ENCODE measurements at regions not wholly inside any gene's neighbourhood (a gene's known extent, or its start where the extent isn't known, plus 50 kb on each side); places are given as distances from the start of the nearest gene placed in this dataset.

DNA sequence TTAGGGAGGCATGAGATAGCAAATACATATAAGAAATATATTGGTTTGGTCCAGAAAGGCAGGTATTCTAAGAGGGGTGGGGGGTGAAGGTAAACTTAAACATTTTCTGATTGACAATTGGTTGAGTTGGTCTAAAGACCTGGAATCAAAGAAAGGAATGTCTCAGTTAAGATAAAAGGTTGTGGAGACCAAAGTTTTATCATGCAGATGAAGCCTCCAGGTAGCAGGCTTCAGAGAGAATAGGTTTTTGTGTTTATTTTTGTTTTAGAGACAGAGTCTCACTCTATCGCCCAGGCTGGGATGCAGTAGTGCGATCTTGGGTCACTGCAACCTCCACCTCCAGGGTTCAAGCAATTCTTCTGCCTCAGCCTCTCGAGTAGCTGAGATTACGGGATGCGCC is 80.5 kb downstream of the NPAP1 start:
- no peak for TF ChIP-seq CTCF (conservative IDR thresholded peaks at IDR 0.05; ENCODE audit: low read depth, low read length)
- no peak overlapping the region for H3K4me3 ChIP-seq (ENCODE audit: low read length)
- DNase-seq (ENCODE audit: low read depth), result no peak

DNA sequence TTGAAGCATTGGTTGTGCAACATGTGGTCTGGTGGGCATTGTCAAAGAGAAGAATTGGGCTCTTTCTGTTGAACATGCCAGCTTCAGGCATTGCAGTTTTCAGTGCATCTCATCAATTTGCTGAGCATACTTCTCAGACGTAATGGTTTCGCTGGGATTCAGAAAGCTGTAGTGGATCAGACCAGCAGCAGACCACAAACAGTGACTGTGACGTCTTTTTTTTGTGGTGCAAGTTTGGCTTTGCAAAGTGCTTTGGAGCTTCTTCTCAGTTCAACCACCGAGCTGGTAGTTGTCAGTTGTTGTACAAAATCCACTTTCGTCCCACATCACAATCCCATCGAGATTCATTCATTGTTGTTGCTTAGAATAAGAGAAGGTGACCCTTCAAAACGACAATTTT is 84.5 kb downstream of the NPAP1 start:
- DNase-seq (ENCODE audit: low read depth), result no peak
- TF ChIP-seq CTCF (conservative IDR thresholded peaks at IDR 0.05; ENCODE audit: low read depth, low read length), result no peak
- no peak overlapping the region for H3K4me3 ChIP-seq (ENCODE audit: low read length)

- TF ChIP-seq CTCF (conservative IDR thresholded peaks at IDR 0.05; ENCODE audit: low read depth, low read length), result peak; percentile 56
- no peak overlapping the region for H3K4me3 ChIP-seq (ENCODE audit: low read length)
- no peak for DNase-seq (ENCODE audit: low read depth)
Observed at GRCh38 chr15:24761704-24762302, 86.2 kb downstream of the NPAP1 start.

- no peak for TF ChIP-seq CTCF (conservative IDR thresholded peaks at IDR 0.05; ENCODE audit: low read depth, low read length)
- no peak overlapping the region for H3K4me3 ChIP-seq (ENCODE audit: low read length)
- DNase-seq (ENCODE audit: low read depth), result no peak
Observed at GRCh38 chr15:24763891-24764290, 88.3 kb downstream of the NPAP1 start.

GRCh38 chr15:24764375-24765171 is 89.0 kb downstream of the NPAP1 start:
- DNase-seq (ENCODE audit: low read depth), result no peak
- H3K4me3 ChIP-seq (ENCODE audit: low read length), result no peak overlapping the region
- TF ChIP-seq CTCF (conservative IDR thresholded peaks at IDR 0.05; ENCODE audit: low read depth, low read length), result no peak

GRCh38 chr15:24766511-24767133 is 91.0 kb downstream of the NPAP1 start:
- no peak for TF ChIP-seq CTCF (conservative IDR thresholded peaks at IDR 0.05; ENCODE audit: low read depth, low read length)
- H3K4me3 ChIP-seq (ENCODE audit: low read length), result no peak overlapping the region
- no peak for DNase-seq (ENCODE audit: low read depth)

Measured in retinal pigment epithelial cell (primary cell).